K562 (cell line): ENCODE measurements at regions not wholly inside any gene's neighbourhood (a gene's known extent, or its start where the extent isn't known, plus 50 kb on each side); places are given as distances from the start of the nearest gene placed in this dataset.

ENCODE experiments used
- ATAC-seq: fragments of 200-7000 bp; cut with Tn5 transposase; 3 replicates; pipeline ENCODE4 v1.9.1; 2020; ENCODE audit warnings: moderate library complexity
- BruUV-seq: library from RNA; stranded (reverse); fragments of 400-500 nt; replicated peaks from 2 replicates; lab custom pipeline; 2021; lab: Mats Ljungman, UMichigan
- CTCF ChIA-PET: fragments of 300-600 bp; formaldehyde crosslinking; extraction: SDS; loops from one replicate; lab custom pipeline; 2021; ENCODE audit warnings: low intra/inter-chr PET ratio; lab: Yijun Ruan, JAX
- POLR2A ChIA-PET: fragments of 300-600, 350-650 bp; sonication (Branson Sonifier 250); formaldehyde crosslinking; extraction: SDS; loops from one replicate; lab custom pipeline; 2021; ENCODE audit warnings: antibody characterized with exemption, inconsistent platforms; lab: Yijun Ruan, JAX
- DNase-seq, 4 experiments: peaks; one replicate each; pipeline versions ENCODE4 v3.0.0 to v3.0.0-alpha.2; 2011 to 2018; ENCODE audit warnings: low spot score in 3 of 4, mixed read lengths in 3 of 4; ENCODE audit errors: extremely low read depth in 1 of 4
- FAIRE-seq: peaks from 2 replicates; lab custom pipeline; 2011; peaks lifted over from hg19 to GRCh38; lab: Jason Lieb, UNC
- H2AFZ ChIP-seq: 2 replicates; pipeline ENCODE4 v1.6.0; 2011; ENCODE audit warnings: low read depth, low read length, control low read depth, inconsistent platforms
- H3K27ac ChIP-seq: fragments of 200-600 bp; 3 replicates; pipeline ENCODE4 v1.8.0; 2011; ENCODE audit warnings: low read depth, mild to moderate bottlenecking, control low read depth, inconsistent platforms, low read length, moderate library complexity, mixed read lengths; ENCODE audit errors: extremely low read depth
- H3K27me3 ChIP-seq, 2 experiments: fragments of 300-600 bp in 1 of 2; 2 replicates in 1 of 2; 3 replicates in 1 of 2; pipeline versions ENCODE4 v1.6.0 to v1.8.0; 2011; ENCODE audit warnings: inconsistent platforms in 2 of 2, low read length in 2 of 2, mild to moderate bottlenecking in 1 of 2, mixed read lengths in 1 of 2, moderate library complexity in 1 of 2; ENCODE audit not compliant: control insufficient read depth in 2 of 2, insufficient read depth in 2 of 2
- H3K36me3 ChIP-seq: fragments of 300-600 bp; 3 replicates; pipeline ENCODE4 v1.8.0; 2011; ENCODE audit warnings: mild to moderate bottlenecking, low read length, inconsistent platforms; ENCODE audit not compliant: control insufficient read depth, insufficient read depth
- H3K4me1 ChIP-seq, 2 experiments: fragments of 200-600 bp in 1 of 2; replicated peaks in 1 of 2; 2 replicates in 1 of 2; 3 replicates in 1 of 2; pipeline versions ENCODE4 v1.5.1 to v1.8.0; 2011; ENCODE audit warnings: inconsistent platforms in 2 of 2, low read length in 2 of 2, mild to moderate bottlenecking in 1 of 2, mixed read lengths in 1 of 2, moderate library complexity in 1 of 2; ENCODE audit not compliant: control insufficient read depth in 2 of 2, insufficient read depth in 2 of 2
- H3K4me2 ChIP-seq: 2 replicates; pipeline ENCODE4 v1.6.1; 2011; ENCODE audit warnings: low read length, control low read depth, inconsistent platforms, mixed read lengths; ENCODE audit not compliant: insufficient read depth
- H3K4me3 ChIP-seq: fragments of 200-600 bp; sonication (generic), shearing (Covaris generic); 2 replicates; pipeline ENCODE4 v1.5.1; 2016; ENCODE audit warnings: control low read depth, inconsistent platforms
- H3K79me2 ChIP-seq: fragments of 200-600 bp; 3 replicates; pipeline ENCODE4 v1.8.0; 2011; ENCODE audit warnings: low read length, inconsistent platforms; ENCODE audit not compliant: control insufficient read depth, insufficient read depth
- H3K9ac ChIP-seq, 2 experiments: 2 replicates each; pipeline versions ENCODE4 v1.6.0 to v1.6.1; 2011; ENCODE audit warnings: low read depth in 2 of 2, low read length in 2 of 2, control low read depth in 1 of 2, inconsistent platforms in 1 of 2, mild to moderate bottlenecking in 1 of 2, mixed read lengths in 1 of 2; ENCODE audit not compliant: insufficient read depth in 1 of 2
- H3K9me1 ChIP-seq: one replicate; pipeline ENCODE4 v1.6.0; 2011; ENCODE audit warnings: inconsistent platforms, mild to moderate bottlenecking, low read length, moderate library complexity; ENCODE audit not compliant: control insufficient read depth, insufficient read depth
- H3K9me3 ChIP-seq: replicated peaks from 2 replicates; pipeline ENCODE4 v1.5.1; 2011; ENCODE audit warnings: low read depth, low read length, inconsistent platforms; ENCODE audit not compliant: control insufficient read depth, insufficient read depth
- H4K20me1 ChIP-seq: replicated peaks from 2 replicates; pipeline ENCODE4 v1.6.1; 2011; ENCODE audit warnings: low read length, inconsistent platforms, mixed read lengths; ENCODE audit not compliant: control insufficient read depth, insufficient read depth
- BCLAF1 ChIP-seq, 2 experiments: fragments of 450-650 bp in 1 of 2; IDR thresholded peaks; 2 replicates each; pipeline ENCODE4 v1.6.1; 2011 to 2017; ENCODE audit warnings: low read depth in 2 of 2, antibody characterized with exemption in 1 of 2, borderline replicate concordance in 1 of 2, low read length in 1 of 2, mild to moderate bottlenecking in 1 of 2, mixed read lengths in 1 of 2; ENCODE audit not compliant: control insufficient read depth in 1 of 2
- KAT8 ChIP-seq: fragments of 450-650 bp; IDR thresholded peaks from 2 replicates; pipeline ENCODE4 v1.6.1; 2016; ENCODE audit warnings: low read depth, mild to moderate bottlenecking
- MBD2 ChIP-seq: sonication (generic); IDR thresholded peaks from 2 replicates; pipeline ENCODE4 v1.6.1; 2016; ENCODE audit warnings: low read depth, borderline replicate concordance
- NR3C1 ChIP-seq: sonication (generic); formaldehyde crosslinking; IDR thresholded peaks from 2 replicates; pipeline ENCODE4 v1.8.1; 2022; ENCODE audit warnings: missing genetic modification reagents
- PKNOX1 ChIP-seq: fragments of 450-650 bp; IDR thresholded peaks from 2 replicates; pipeline ENCODE4 v1.6.1; 2016
- RCOR1 ChIP-seq, 2 experiments: IDR thresholded peaks; 2 replicates each; pipeline ENCODE4 v1.6.1; 2012; ENCODE audit warnings: low read depth in 2 of 2, low read length in 2 of 2, borderline replicate concordance in 1 of 2, improper control_type of control experiment in 1 of 2
- SUPT5H ChIP-seq: fragments of 450-650 bp; IDR thresholded peaks from 2 replicates; pipeline ENCODE4 v1.6.1; 2016
- ZC3H8 ChIP-seq: fragments of 450-650 bp; IDR thresholded peaks from 2 replicates; pipeline ENCODE4 v1.6.1; 2017
- ZNF512 ChIP-seq: IDR thresholded peaks from 2 replicates; pipeline ENCODE4 v1.6.1; 2016; ENCODE audit warnings: missing genetic modification characterization, missing compliant biosample characterization
- WGBS: fragments of 100-300 bp; shearing (Covaris generic); methylation state at CpG from one replicate; pipeline ENCODE4 v1.1.6; 2016; ENCODE audit warnings: low coverage, mixed read lengths; ENCODE audit not compliant: insufficient coverage; ENCODE audit errors: missing lambda C conversion rate; 5-methylcytosine and 5-hydroxymethylcytosine counted together
- in situ Hi-C: fragments of 300-500 bp; cut with MboI; formaldehyde crosslinking; loops from 4 replicates; pipeline ENCODE4 v1.15.0; 2018; ENCODE audit warnings: inconsistent platforms, mixed read lengths
- intact Hi-C: fragments of 100-400 bp; cut with micrococcal nuclease; formaldehyde crosslinking; loops from 2 replicates; pipeline ENCODE4 v1.14.2; 2022

GRCh38 chr13:71285700-71286099 lies 581.3 kb downstream of the DACH1 start:
- ChIA-PET POLR2A (no interaction called here), CTCF (no interaction called here)
- H2AFZ ChIP-seq = no peak overlapping the region
- no peaks in the 10 kb centered on the region for H3K9me1 ChIP-seq
- FAIRE-seq (no peak), ATAC-seq (no peak), DNase-seq (no peak)
- no peak overlapping the region for H3K9ac ChIP-seq
- BruUV-seq = no TSS peak
- no peaks in the 10 kb centered on the region for H3K9me3 ChIP-seq
- H3K79me2 ChIP-seq = no peaks in the 10 kb centered on the region
- TF ChIP-seq SUPT5H = no peak
- TF ChIP-seq RCOR1 (IDR thresholded peaks at IDR 0.05; ENCODE audit: borderline replicate concordance in 1 of 2, low read depth in 2 of 2, low read length in 2 of 2) = no peak
- TF ChIP-seq PKNOX1 = no peak
- TF ChIP-seq ZC3H8 = no peak
- no peak for TF ChIP-seq ZNF512
- TF ChIP-seq KAT8 = no peak
- no peak for TF ChIP-seq NR3C1 (CRISPR knock-in tag)
- TF ChIP-seq MBD2 = no peak
- TF ChIP-seq BCLAF1 (IDR thresholded peaks at IDR 0.05; ENCODE audit: borderline replicate concordance in 1 of 2, control insufficient read depth in 1 of 2, low read depth in 2 of 2, low read length in 1 of 2) = no peak
- 0% methylated on average over 1 of the region's 1 CpG for WGBS
- H3K27me3 ChIP-seq = no peaks in the 10 kb centered on the region
- no peaks in the 10 kb centered on the region for H3K4me1 ChIP-seq
- no peak overlapping the region for H3K4me2 ChIP-seq
- in situ Hi-C loops (no loop called here), intact Hi-C loops (no loop called here)
- H3K4me3 ChIP-seq = no peak overlapping the region
- no peaks in the 10 kb centered on the region for H3K36me3 ChIP-seq
- no peaks in the 10 kb centered on the region for H4K20me1 ChIP-seq
- H3K27ac ChIP-seq = no peak overlapping the region
